ENCODE measurements at regions not wholly inside any gene's neighbourhood (a gene's known extent, or its start where the extent isn't known, plus 50 kb on each side); places are given as distances from the start of the nearest gene placed in this dataset.
"Not testable (repeated sequence)": the region's sequence is repeated elsewhere in the genome, so short reads cannot be mapped to it uniquely, and the experiment has no call there.

DNA sequence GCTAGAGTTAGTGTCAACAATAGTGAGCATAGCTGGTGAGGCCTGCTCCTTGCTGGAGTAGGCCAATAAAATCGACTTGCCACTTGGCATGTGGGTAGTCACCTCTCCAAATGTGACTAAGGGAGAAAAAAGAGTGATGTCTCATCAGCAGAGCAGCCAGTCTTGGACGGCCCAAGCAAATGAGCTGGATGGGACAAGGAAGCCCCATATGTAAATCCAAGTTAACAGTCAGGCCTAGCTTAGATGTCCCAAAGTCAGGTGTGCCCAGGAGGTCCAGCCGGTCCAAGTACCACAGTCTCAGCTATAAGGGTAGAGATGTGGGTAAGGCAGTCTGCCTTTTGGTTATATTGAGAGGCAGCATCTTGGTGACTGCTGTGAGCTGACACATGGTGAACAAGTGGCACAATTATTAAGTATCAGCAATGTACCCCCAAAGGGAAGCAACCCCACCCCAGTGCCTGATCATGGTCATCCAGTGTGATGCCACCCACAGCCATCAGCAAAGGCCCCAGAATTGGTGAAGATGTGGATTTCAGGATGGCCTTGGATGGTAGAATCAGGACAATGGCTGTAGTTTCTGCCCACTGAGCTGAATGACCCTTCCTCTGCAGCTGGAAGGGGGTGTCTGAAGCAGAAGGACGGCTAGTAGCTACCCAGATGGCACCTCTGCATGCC is 83.4 kb downstream of the TNFRSF13B start:
- no peak for DNase-seq

GRCh38 chr17:16887523-16888095 is 84.3 kb downstream of the TNFRSF13B start:
- DNase-seq: no peak

GRCh38 chr17:16886655-16887322 is 85.1 kb downstream of the TNFRSF13B start:
- no peak for DNase-seq

- not testable (repeated sequence) for DNase-seq
Observed at GRCh38 chr17:16885204-16885603, 86.7 kb downstream of the TNFRSF13B start.

DNA sequence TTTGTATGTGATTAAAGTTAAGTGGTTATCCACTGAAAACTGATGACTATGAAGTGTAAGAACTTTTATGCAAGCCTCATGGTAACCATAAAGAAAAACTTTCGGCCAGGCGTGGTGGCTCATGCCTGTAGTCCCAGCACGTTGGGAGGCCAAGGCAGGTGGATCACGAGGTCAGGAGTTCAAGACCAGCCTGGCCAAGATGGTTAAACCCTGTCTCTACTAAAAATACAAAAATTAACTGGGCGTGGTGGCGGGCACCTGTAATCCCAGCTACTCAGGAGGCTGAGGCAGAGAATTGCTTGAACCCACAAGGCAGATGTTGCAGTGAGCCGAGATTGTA is 89.0 kb downstream of the TNFRSF13B start:
- DNase-seq: not testable (repeated sequence)

- no peak for DNase-seq
Observed at GRCh38 chr17:16882243-16882925, 89.5 kb downstream of the TNFRSF13B start.

- no peak for DNase-seq
Observed at GRCh38 chr17:16881239-16881924, 90.5 kb downstream of the TNFRSF13B start.

- no peak for DNase-seq
Observed at GRCh38 chr17:16880843-16881230, 91.1 kb downstream of the TNFRSF13B start.

DNA sequence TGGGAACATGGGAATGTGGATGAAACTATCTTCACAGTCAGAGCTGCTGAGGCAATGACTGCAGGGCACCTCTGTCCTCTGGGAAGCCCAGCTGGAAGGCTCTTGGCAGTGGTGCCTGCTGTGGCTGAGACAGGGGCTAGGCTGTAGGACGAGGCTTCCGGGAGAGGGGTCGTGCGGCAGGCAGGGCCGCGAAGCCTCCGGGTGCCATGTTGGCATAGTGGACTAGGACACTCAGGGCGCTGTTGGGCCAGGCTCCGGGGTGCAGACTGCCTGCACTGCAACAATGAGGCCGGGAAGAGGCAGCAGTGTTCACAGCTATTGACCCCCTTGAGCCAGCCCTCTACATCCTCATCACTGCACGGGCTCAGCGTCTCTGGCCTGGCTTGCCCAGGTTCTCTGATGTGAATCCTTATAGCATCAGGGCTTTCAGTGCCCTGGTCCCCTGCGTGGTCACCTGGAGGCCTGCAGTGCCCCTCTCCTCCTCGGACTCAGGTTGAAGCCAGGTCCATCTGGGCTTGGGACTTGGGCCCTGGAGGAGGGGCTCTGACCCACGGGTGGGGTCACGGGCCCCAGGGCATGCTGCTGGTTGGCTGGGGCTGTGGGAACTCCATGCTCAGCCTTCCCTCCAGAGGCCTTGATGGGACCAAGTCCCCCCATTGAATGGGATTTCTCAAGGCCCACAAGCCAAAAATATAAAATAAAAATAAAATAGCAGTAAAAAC is 91.6 kb downstream of the TNFRSF13B start:
- no peak for DNase-seq

GRCh38 chr17:16879686-16880085 is 92.2 kb downstream of the TNFRSF13B start:
- no peak for DNase-seq

GRCh38 chr17:16878606-16879005 is 93.3 kb downstream of the TNFRSF13B start:
- DNase-seq: no peak

DNA sequence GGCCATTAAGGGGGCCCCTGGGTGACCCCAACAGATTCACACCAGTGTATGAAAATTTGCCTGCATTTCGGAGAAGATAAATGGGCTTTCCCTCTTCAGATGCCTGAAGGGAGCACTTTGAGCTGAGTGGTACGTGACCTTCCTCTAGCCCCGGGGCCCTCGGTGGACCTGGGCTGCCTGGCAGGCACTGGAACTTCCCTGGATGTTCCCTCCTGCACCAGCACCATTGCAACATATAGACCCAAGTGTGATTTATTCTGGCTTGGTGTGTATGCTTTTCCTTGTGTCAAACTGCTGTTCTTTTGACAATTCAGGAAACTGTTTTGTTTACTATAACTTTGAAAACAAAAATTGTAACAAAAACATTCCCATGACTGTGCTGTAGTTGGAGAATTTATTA is 93.8 kb downstream of the TNFRSF13B start:
- no peak for DNase-seq

- no peak for DNase-seq
Observed at GRCh38 chr17:16877099-16877498, 94.8 kb downstream of the TNFRSF13B start.

GRCh38 chr17:16875662-16876061 is 96.3 kb downstream of the TNFRSF13B start:
- no peak for DNase-seq

DNA sequence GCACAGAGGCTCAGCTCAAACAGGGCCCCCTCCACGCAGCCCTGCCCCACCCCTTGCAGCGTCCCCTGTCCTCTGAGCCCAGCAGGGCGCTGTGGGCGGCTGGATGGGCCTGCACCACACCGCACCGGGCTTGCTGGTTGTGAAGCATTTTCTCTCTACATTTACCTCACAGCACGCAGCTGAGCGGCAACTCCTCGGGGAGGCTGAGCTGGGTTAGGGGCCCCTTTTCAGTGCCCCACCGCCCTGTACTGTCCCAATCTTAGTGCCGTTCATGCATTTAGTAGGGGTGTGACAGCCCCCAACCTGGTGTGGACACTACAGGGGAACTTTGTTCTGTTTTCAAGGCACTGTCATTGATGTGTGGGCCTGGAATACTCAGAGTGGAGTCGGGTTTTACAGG is 97.7 kb downstream of the TNFRSF13B start:
- DNase-seq: not testable (repeated sequence)

- DNase-seq: peak in 1 of 2 experiments; percentile 39
Observed at GRCh38 chr17:16873174-16874035, 98.5 kb downstream of the TNFRSF13B start.

DNA sequence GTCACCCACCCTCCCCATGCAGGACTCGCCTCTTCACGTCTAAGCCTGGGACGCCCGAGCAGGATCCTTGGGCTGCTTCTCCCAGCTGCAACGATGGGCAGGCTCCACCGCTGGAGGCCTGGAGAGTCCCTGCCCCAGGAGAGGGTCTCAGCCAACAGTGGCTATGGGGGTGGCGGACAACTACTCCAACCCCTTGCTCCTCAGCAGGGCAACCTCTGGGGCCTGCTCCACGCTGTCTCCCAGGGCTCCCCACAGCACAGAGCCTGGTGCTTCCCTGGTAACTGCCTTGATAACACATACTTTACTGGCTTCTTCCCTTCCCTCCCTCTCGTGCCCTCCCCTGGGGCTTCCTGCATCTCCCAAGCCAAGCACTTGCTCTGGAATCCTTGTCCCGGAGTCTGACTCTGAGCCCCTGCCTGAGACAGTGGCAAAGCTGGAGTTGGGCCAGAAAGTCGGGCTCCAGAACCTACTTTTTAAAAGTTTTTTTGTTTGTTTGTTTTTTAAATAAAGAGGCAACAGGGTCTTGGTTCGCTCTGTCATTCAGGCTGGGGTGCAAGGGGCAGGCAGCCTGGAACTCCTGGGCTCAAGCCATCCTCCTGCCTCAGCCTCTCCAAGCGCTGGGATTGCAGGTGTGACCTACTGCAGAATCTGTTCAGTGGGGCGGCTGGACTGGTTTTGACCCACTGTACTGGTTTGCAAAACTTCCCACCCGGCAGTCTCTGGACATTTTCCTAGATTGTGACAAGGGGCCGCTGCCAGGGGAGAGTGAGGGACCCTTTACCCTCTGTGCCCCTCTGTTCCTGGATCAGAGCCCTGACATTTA is 99.4 kb downstream of the TNFRSF13B start:
- no peak for DNase-seq

- not testable (repeated sequence) for DNase-seq
Observed at GRCh38 chr17:16871446-16872190, 100.3 kb downstream of the TNFRSF13B start.
